ENCODE measurements at regions not wholly inside any gene's neighbourhood (a gene's known extent, or its start where the extent isn't known, plus 50 kb on each side); places are given as distances from the start of the nearest gene placed in this dataset.

DNA sequence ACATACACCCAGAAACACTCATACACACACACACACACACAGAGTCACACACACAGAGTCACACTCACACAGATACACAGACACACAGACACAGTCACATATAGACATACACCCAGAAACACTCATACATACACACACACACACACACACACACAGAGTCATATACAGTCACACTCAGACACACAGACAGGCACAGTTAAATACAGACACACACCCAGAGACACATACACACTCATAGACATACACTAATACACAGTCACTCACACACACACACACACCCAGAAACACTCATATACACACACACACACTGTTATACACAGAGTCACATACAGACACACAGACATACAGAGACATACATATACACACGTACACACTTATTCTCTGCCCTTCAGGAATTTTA, 250.9 kb downstream of the QKI start:
- TF ChIP-seq, protein P1, sequence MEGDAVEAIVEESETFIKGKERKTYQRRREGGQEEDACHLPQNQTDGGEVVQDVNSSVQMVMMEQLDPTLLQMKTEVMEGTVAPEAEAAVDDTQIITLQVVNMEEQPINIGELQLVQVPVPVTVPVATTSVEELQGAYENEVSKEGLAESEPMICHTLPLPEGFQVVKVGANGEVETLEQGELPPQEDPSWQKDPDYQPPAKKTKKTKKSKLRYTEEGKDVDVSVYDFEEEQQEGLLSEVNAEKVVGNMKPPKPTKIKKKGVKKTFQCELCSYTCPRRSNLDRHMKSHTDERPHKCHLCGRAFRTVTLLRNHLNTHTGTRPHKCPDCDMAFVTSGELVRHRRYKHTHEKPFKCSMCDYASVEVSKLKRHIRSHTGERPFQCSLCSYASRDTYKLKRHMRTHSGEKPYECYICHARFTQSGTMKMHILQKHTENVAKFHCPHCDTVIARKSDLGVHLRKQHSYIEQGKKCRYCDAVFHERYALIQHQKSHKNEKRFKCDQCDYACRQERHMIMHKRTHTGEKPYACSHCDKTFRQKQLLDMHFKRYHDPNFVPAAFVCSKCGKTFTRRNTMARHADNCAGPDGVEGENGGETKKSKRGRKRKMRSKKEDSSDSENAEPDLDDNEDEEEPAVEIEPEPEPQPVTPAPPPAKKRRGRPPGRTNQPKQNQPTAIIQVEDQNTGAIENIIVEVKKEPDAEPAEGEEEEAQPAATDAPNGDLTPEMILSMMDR (IDR thresholded peaks at IDR 0.05): no peak
- TF ChIP-seq POLR2A (IDR thresholded peaks at IDR 0.05): no peak
- no peak for TF ChIP-seq POLR2AphosphoS5 (IDR thresholded peaks at IDR 0.05; ENCODE audit: insufficient read depth in 1 of 2, low read depth in 1 of 2)
- H3K9me3 ChIP-seq: no peaks in the 10 kb centered on the region
- H3K4me3 ChIP-seq: no peak overlapping the region
- H3K36me3 ChIP-seq: no peaks in the 10 kb centered on the region
- no peaks in the 10 kb centered on the region for H3K27me3 ChIP-seq
- H3K27ac ChIP-seq: no peak overlapping the region
- DNase-seq (ENCODE audit: extremely low spot score in 2 of 2): no peak
- H3K4me1 ChIP-seq: peaks cover 12% of the 10 kb centered on the region
- intact Hi-C loops (cut with DNase I): no loop called here

DNA sequence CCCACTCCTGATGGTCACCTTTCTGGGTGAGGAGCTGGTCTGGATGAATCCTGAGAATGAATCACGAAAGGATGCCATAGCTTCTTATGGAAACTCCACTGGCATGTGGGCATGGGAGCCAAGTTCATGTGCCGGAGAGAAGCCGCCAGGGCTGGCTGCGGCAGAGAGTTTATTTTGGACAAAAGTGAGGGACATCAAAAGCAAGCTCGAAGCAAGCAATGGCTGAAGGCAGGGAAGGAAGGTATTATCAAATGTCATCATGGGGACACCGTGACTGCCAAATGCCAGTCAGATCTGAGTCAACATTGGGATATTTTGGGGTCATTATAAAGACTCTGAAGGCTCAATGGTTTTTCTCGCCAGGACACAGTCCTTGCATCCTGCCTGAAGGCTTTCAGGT, 249.1 kb downstream of the QKI start:
- peaks cover 12% of the 10 kb centered on the region for H3K4me1 ChIP-seq
- H3K9me3 ChIP-seq: no peaks in the 10 kb centered on the region

DNA sequence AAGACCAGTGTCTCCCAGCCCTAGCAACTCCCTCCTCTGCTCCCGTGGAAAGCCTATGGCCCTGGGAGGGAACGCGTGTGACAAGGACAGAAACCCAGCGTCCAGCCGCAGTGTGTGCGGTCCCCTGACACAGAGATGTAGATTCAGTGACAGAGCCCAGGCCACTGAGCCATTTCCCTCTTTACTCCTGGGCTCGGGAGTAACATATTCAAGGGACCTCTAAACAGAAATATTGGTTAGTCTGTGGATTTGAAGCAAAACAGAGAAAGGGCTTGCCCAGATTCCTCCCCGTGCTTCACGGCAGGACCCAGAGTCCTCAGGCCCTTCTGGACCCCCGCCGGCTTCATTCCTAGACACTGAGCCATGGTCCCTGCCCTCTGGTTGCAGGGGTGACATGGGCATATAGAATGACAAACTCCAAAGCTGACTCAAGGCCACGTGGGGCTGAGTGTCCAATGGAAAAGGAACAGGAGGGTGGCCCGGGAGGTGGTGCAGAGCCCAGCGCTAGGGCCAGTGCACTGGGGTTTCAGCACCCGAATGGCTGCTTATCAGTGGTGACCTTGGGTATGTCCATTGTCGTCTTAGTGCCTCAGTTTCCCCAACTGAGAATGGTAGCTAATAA, 248.2 kb downstream of the QKI start:
- TF ChIP-seq POLR2AphosphoS5 (IDR thresholded peaks at IDR 0.05; ENCODE audit: insufficient read depth in 1 of 2, low read depth in 1 of 2): no peak
- peak in 1 of 2 donors; percentile 79 for DNase-seq (ENCODE audit: extremely low spot score in 2 of 2)
- Histone ChIP-seq H3K36me3 (no peaks in the 10 kb centered on the region), H3K4me3 (no peak overlapping the region), H3K4me1 (peaks cover 8% of the 10 kb centered on the region), H3K9me3 (no peaks in the 10 kb centered on the region), H3K27me3 (no peaks in the 10 kb centered on the region), H3K27ac (no peak overlapping the region)
- intact Hi-C loops (cut with DNase I): no loop called here

More for the DNA sequence above, 249.1 kb downstream of the QKI start:
- intact Hi-C loops (cut with DNase I): no loop called here
- no peaks in the 10 kb centered on the region for H3K27me3 ChIP-seq
- TF ChIP-seq POLR2A (IDR thresholded peaks at IDR 0.05): no peak
- TF ChIP-seq, protein P1 (IDR thresholded peaks at IDR 0.05): no peak
- TF ChIP-seq POLR2AphosphoS5 (IDR thresholded peaks at IDR 0.05; ENCODE audit: insufficient read depth in 1 of 2, low read depth in 1 of 2): no peak
- H3K36me3 ChIP-seq: no peaks in the 10 kb centered on the region
- H3K4me3 ChIP-seq: no peak overlapping the region
- no peak overlapping the region for H3K27ac ChIP-seq
- DNase-seq (ENCODE audit: extremely low spot score in 2 of 2): no peak

DNA sequence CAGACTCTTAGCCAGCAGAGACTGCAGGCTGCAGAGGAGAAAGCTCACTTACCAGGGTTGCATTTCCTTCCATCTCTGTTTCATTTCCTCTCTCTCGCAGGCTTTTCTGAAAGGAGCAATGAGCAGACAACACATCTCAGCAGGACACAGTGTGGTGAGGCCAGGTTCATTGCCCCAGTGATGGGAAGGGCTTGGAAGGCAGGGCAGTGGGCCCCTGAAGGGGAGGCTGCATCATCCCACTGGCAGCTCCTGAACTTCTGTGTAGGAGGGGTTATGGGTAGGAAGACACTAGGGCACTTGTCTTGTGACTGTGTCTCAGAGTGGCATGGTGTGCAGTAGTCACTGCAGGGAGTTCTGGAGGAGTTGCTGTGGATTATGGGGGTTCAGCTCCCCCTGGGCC, 246.8 kb downstream of the QKI start:
- no peaks in the 10 kb centered on the region for H3K36me3 ChIP-seq
- no peak overlapping the region for H3K27ac ChIP-seq
- intact Hi-C loops (cut with DNase I): no loop called here
- TF ChIP-seq POLR2AphosphoS5 (IDR thresholded peaks at IDR 0.05; ENCODE audit: insufficient read depth in 1 of 2, low read depth in 1 of 2) (no peak), POLR2A (IDR thresholded peaks at IDR 0.05) (no peak)
- TF ChIP-seq, protein P1 (IDR thresholded peaks at IDR 0.05): no peak
- H3K4me1 ChIP-seq: no peaks in the 10 kb centered on the region
- H3K4me3 ChIP-seq: no peak overlapping the region
- H3K9me3 ChIP-seq: no peaks in the 10 kb centered on the region
- no peak for DNase-seq (ENCODE audit: extremely low spot score in 2 of 2)
- no peaks in the 10 kb centered on the region for H3K27me3 ChIP-seq

DNA sequence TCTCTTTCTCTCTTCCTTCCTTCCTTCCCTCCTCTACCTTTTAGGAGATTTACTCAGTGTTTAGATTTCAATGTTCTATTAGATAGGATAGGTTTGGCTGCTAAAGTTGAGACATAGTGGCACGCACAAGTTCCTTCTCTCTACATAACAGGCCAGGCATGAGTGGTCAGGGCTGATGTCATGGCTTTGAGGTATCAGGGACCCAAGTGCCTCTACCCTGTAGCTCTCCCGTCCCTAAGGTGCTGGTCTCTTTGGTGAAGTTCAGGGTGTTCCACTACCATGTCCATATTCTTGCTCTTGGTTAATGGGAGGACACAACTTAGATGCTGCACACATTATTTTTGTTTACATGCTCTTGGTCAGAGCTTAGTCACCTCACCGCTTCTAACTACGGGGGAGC, 245.3 kb downstream of the QKI start:
- H3K9me3 ChIP-seq: no peaks in the 10 kb centered on the region
- no peak overlapping the region for H3K27ac ChIP-seq
- no peaks in the 10 kb centered on the region for H3K27me3 ChIP-seq
- H3K4me3 ChIP-seq: no peak overlapping the region
- no peaks in the 10 kb centered on the region for H3K36me3 ChIP-seq
- intact Hi-C loops (cut with DNase I): no loop called here
- TF ChIP-seq POLR2AphosphoS5 (IDR thresholded peaks at IDR 0.05; ENCODE audit: insufficient read depth in 1 of 2, low read depth in 1 of 2) (no peak), POLR2A (IDR thresholded peaks at IDR 0.05) (no peak)
- TF ChIP-seq, protein P1 (IDR thresholded peaks at IDR 0.05): no peak
- DNase-seq (ENCODE audit: extremely low spot score in 2 of 2): no peak
- H3K4me1 ChIP-seq: no peaks in the 10 kb centered on the region
